Small intestine (tissue), 7 donors: ENCODE measurements at regions not wholly inside any gene's neighbourhood (a gene's known extent, or its start where the extent isn't known, plus 50 kb on each side); places are given as distances from the start of the nearest gene placed in this dataset.

Experiments used
- DNase-seq, 2 donors: peaks; one replicate each; pipeline versions ENCODE4 v3.0.0 to v3.0.0-alpha.2; 2013
- FAIRE-seq: peaks from 2 replicates; lab custom pipeline; 2012; peaks lifted over from hg19 to GRCh38; lab: Jason Lieb, UNC
- H3K27ac ChIP-seq, 3 donors: one replicate each; pipeline ENCODE4 v1.5.1; 2013; ENCODE audit warnings: low read length in 2 of 3, mild to moderate bottlenecking in 2 of 3, control low read depth in 1 of 3, inconsistent platforms in 1 of 3, low read depth in 1 of 3, moderate library complexity in 1 of 3
- H3K27me3 ChIP-seq, 3 donors: one replicate each; pipeline ENCODE4 v1.6.1; 2013; ENCODE audit warnings: low read length in 3 of 3, inconsistent platforms in 1 of 3; ENCODE audit not compliant: control insufficient read depth in 3 of 3, insufficient read depth in 3 of 3
- H3K36me3 ChIP-seq, 3 donors: one replicate each; pipeline ENCODE4 v1.6.1; 2013; ENCODE audit warnings: low read length in 3 of 3, inconsistent platforms in 1 of 3, low read depth in 1 of 3, mild to moderate bottlenecking in 1 of 3, moderate library complexity in 1 of 3; ENCODE audit not compliant: control insufficient read depth in 3 of 3, insufficient read depth in 2 of 3
- H3K4me1 ChIP-seq, 3 donors: one replicate each; pipeline ENCODE4 v1.6.1; 2013; ENCODE audit warnings: low read length in 2 of 3, inconsistent platforms in 1 of 3, low read depth in 1 of 3, mild to moderate bottlenecking in 1 of 3, moderate library complexity in 1 of 3; ENCODE audit not compliant: control insufficient read depth in 3 of 3, insufficient read depth in 2 of 3
- H3K4me3 ChIP-seq, 3 donors: one replicate each; pipeline ENCODE4 v1.5.1; 2013; ENCODE audit warnings: low read length in 3 of 3, control low read depth in 1 of 3, inconsistent platforms in 1 of 3, low read depth in 1 of 3, mild to moderate bottlenecking in 1 of 3, moderate library complexity in 1 of 3
- H3K9me3 ChIP-seq, 2 donors: one replicate each; pipeline ENCODE4 v1.6.1; 2013; ENCODE audit warnings: low read depth in 1 of 2, low read length in 1 of 2; ENCODE audit not compliant: control insufficient read depth in 2 of 2, insufficient read depth in 1 of 2
- WGBS, 3 donors: extraction: QIAGEN DNeasy Blood & Tissue Kit; methylation state at CpG; one replicate each; pipeline ENCODE4 v1.1.7; 2013; 5-methylcytosine and 5-hydroxymethylcytosine counted together
- donor health status: healthy with polysubstance abuse.
- donor health status: control.
- donor health status: control.
- donor health status: Bipolar disorder and iron deficiency.
- donor health status: healthy.

DNA sequence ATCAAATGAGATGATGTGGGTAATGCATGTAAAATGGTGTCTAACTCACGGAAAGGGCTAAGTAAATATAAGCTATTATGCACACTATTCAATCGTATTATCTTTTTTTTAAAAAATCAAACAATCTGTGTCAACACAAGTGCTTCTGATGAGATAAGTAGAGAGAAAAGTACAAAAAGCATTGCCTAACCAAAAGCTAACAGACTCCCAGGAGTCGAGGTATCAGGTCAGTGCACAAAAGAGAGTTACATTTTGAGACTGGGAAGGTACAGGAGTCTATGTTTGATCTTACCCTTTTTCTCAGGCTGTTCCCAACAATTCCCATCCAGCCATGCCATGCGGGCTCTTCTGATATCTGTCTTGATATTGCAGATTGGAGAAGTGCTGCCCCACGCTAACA, 203.3 kb upstream of the ZIC3 start:
- FAIRE-seq (no peak), DNase-seq (no peak)
- Histone ChIP-seq H3K9me3 (no peaks in the 10 kb centered on the region), H3K4me1 (no peaks in the 10 kb centered on the region), H3K4me3 (no peak overlapping the region), H3K27me3 (no peaks in the 10 kb centered on the region), H3K27ac (no peak overlapping the region), H3K36me3 (no peaks in the 10 kb centered on the region)
- WGBS, 3 donors: 35 to 63% (median 41%) methylated on average over 5 of the region's 5 CpGs

DNA sequence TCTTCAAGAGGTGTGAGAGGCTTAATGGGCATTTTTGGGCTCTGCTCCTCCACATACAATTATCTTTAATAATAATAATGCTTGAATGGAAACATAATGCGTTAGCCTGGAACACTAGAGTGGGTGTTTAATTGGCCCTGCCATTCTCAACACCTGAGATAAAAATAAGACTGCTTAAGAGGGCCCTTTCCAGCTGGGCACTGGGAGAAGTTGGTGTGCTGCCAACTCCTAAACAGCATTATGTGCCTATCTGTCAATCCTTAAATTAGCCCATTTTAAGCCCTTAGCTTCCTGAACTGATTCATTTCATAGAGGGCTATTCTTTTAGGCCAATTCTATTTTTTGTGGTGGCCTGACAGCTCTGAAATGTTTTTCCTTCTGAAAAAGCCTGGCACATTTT, 211.1 kb upstream of the ZIC3 start:
- no peaks in the 10 kb centered on the region for H3K27me3 ChIP-seq
- no peaks in the 10 kb centered on the region for H3K9me3 ChIP-seq
- WGBS, 3 donors: 69 to 82% (median 76%) methylated on average over 1 of the region's 1 CpG
- no peak overlapping the region for H3K4me3 ChIP-seq
- H3K36me3 ChIP-seq: no peaks in the 10 kb centered on the region
- no peak for DNase-seq
- FAIRE-seq: no peak
- no peak overlapping the region for H3K27ac ChIP-seq
- no peaks in the 10 kb centered on the region for H3K4me1 ChIP-seq

- Histone ChIP-seq H3K4me3 (no peak overlapping the region), H3K27ac (no peak overlapping the region), H3K4me1 (no peaks in the 10 kb centered on the region), H3K9me3 (no peaks in the 10 kb centered on the region), H3K36me3 (no peaks in the 10 kb centered on the region), H3K27me3 (no peaks in the 10 kb centered on the region)
- DNase-seq: no peak
- FAIRE-seq: no peak
- WGBS, 3 donors: 13 to 40% (median 37%) methylated on average over 1 of the region's 1 CpG
Measured at GRCh38 chrX:137353404-137353803, 212.5 kb upstream of the ZIC3 start.

DNA sequence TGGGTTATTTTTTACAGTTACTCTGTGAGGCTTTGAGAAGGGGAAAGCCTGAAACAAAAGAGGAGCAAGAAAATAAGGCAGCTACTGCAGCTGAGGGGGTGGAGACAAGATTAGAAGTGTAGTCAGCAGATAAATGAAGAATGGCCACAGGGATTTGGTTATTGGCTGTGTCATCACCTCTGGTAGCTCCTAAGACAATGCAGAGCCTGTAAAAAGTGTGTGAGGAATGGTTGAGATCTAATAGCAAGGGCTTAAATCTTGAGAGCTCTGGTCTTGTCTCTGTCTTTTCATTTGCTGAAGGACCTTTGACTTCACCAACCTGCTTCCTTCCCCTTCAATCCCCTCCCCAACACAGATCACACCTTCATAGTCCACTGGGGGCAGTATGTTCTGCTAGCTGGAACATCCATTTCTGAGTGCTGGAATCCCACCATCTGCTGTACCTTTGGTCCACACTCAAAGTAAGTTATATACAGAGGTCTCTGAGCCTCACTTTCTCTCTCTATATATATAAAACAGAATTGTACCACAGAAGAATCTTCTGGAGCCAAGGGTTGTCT, 213.7 kb upstream of the ZIC3 start:
- H3K4me3 ChIP-seq: no peak overlapping the region
- H3K4me1 ChIP-seq: no peaks in the 10 kb centered on the region
- FAIRE-seq (no peak), DNase-seq (no peak)
- H3K36me3 ChIP-seq: no peaks in the 10 kb centered on the region
- no peak overlapping the region for H3K27ac ChIP-seq
- H3K27me3 ChIP-seq: no peaks in the 10 kb centered on the region
- no peaks in the 10 kb centered on the region for H3K9me3 ChIP-seq

GRCh38 chrX:137342969-137343368, 223.0 kb upstream of the ZIC3 start:
- Histone ChIP-seq H3K27ac (no peak overlapping the region), H3K4me1 (no peaks in the 10 kb centered on the region), H3K9me3 (no peaks in the 10 kb centered on the region), H3K36me3 (no peaks in the 10 kb centered on the region), H3K4me3 (no peak overlapping the region), H3K27me3 (no peaks in the 10 kb centered on the region)
- FAIRE-seq (no peak), DNase-seq (no peak)
- WGBS, 3 donors: 52 to 73% (median 60%) methylated on average over 3 of the region's 3 CpGs

- Histone ChIP-seq H3K27ac (no peak overlapping the region), H3K4me1 (no peaks in the 10 kb centered on the region), H3K4me3 (no peak overlapping the region), H3K9me3 (no peaks in the 10 kb centered on the region), H3K36me3 (no peaks in the 10 kb centered on the region), H3K27me3 (no peaks in the 10 kb centered on the region)
- WGBS, 3 donors: 55 to 62% (median 62%) methylated on average over 3 of the region's 3 CpGs
- FAIRE-seq (no peak), DNase-seq (no peak)
Measured at GRCh38 chrX:137313627-137314026, 252.3 kb upstream of the ZIC3 start.

GRCh38 chrX:137305404-137305803, 260.5 kb upstream of the ZIC3 start:
- Histone ChIP-seq H3K4me1 (no peaks in the 10 kb centered on the region), H3K27ac (no peak overlapping the region), H3K27me3 (no peaks in the 10 kb centered on the region), H3K4me3 (no peak overlapping the region), H3K9me3 (no peaks in the 10 kb centered on the region), H3K36me3 (no peaks in the 10 kb centered on the region)
- FAIRE-seq: no peak
- DNase-seq: no peak

- Histone ChIP-seq H3K9me3 (no peaks in the 10 kb centered on the region), H3K27me3 (no peaks in the 10 kb centered on the region), H3K4me3 (no peak overlapping the region), H3K36me3 (no peaks in the 10 kb centered on the region), H3K4me1 (no peaks in the 10 kb centered on the region), H3K27ac (no peak overlapping the region)
- FAIRE-seq (no peak), DNase-seq (no peak)
- 70 to 79% (median 71%) methylated on average over 4 of the region's 4 CpGs for WGBS, 3 donors
Measured at GRCh38 chrX:137297167-137297566, 263.4 kb upstream of the GPR101 start.

- no peaks in the 10 kb centered on the region for H3K36me3 ChIP-seq
- no peaks in the 10 kb centered on the region for H3K27me3 ChIP-seq
- WGBS, 3 donors: 24 to 39% (median 25%) methylated on average over 3 of the region's 3 CpGs
- H3K4me3 ChIP-seq: no peak overlapping the region
- no peaks in the 10 kb centered on the region for H3K9me3 ChIP-seq
- H3K4me1 ChIP-seq: no peaks in the 10 kb centered on the region
- FAIRE-seq (no peak), DNase-seq (no peak)
- no peak overlapping the region for H3K27ac ChIP-seq
Measured at GRCh38 chrX:137290011-137290410, 256.2 kb upstream of the GPR101 start.
